ENCODE measurements at regions not wholly inside any gene's neighbourhood (a gene's known extent, or its start where the extent isn't known, plus 50 kb on each side); places are given as distances from the start of the nearest gene placed in this dataset.

DNA sequence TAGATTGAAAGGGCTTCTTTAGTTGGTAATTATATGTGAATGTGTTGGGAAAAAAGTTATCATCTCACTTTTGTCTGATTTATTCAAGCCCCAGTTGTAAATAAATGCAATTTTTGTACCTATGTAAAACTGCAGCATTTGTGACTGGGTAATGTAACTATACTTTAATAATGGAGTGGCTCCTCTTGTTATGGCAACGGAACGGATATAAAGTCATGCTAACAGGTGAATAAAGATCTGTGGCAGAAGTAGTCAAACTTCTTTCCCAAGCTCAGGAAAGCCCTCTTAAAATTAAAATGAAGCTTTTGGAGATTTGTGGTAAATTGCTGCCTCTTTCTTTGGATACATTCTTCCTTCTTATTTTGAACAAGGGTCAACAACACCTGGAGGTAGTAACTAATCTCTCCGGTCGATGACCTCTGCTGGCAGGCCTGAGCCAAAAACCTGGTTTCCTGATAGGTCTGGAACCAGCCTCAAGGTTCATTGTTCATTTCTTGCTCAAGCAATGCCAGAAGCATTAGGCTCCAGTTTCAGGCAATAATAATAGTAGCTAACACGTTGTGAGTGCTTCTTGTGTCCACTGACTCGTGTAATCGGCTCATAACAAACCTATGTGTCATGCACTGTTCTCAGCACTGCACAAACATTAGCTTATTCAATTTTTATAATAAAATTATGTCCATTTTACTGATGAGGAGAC is 313.4 kb upstream of the DACH1 start:
- Histone ChIP-seq H3K4me1 (ENCODE audit: control insufficient read depth, insufficient read depth, low read length, poor library complexity, severe bottlenecking) (no peaks in the 10 kb centered on the region), H3K27ac (ENCODE audit: low read depth, low read length, severe bottlenecking) (no peak overlapping the region), H3K4me3 (ENCODE audit: extremely low read depth, insufficient read depth, low read length, poor library complexity, severe bottlenecking) (no peak overlapping the region), H3K36me3 (ENCODE audit: control insufficient read depth, insufficient read depth, low read length) (no peaks in the 10 kb centered on the region), H3K9me3 (ENCODE audit: control insufficient read depth, low read length) (no peaks in the 10 kb centered on the region)
- 93 to 96% methylated on average over 4 to 5 of the region's 7 CpGs for WGBS, 2 experiments (ENCODE audit: insufficient coverage in 2 of 2)

DNA sequence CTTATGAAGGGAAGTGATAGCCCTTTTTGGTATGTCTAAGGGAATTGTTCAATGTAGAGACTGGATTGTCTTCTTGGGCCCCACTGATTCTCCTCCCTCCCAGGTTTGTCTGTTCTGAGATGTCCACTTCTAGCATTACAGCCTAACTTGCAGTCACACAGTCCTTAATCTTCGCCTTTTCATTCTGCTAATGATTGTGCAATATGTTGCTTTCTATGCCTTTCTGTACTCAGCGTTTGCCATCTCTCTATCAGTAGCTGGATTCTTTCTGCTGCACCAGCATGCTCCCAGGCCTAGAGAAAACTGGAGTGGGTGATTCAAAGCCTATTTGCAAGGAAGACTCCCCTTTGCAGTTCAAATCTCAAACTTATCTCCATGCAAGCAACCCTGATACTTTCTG is 307.5 kb upstream of the DACH1 start:
- Histone ChIP-seq H3K4me3 (ENCODE audit: extremely low read depth, insufficient read depth, low read length, poor library complexity, severe bottlenecking) (no peak overlapping the region), H3K27ac (ENCODE audit: low read depth, low read length, severe bottlenecking) (no peak overlapping the region), H3K4me1 (ENCODE audit: control insufficient read depth, insufficient read depth, low read length, poor library complexity, severe bottlenecking) (no peaks in the 10 kb centered on the region), H3K9me3 (ENCODE audit: control insufficient read depth, low read length) (no peaks in the 10 kb centered on the region), H3K36me3 (ENCODE audit: control insufficient read depth, insufficient read depth, low read length) (no peaks in the 10 kb centered on the region)
- WGBS, 2 experiments (ENCODE audit: insufficient coverage in 2 of 2): 100% methylated on average over 1 of the region's 2 CpGs

DNA sequence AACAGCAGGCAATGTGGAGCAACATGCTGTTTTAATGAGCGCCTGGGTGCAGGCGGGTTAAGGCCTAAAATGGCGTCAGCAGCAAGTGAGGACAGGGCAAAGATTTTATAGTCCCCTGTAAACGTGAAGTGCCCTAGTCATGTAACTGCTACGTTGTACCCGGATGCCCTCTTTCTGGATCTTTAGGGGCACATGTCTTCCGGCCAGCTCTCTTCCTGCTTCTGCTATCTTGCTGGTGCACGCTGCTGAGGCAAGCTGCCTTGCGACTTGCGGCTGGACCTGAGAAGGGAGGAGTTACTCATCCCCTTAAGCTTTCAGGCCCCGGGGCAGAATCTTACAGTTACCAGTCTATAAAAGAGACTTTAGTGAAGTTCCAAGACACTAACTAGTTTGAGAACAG is 303.6 kb upstream of the DACH1 start:
- no peaks in the 10 kb centered on the region for H3K9me3 ChIP-seq (ENCODE audit: control insufficient read depth, low read length)
- H3K36me3 ChIP-seq (ENCODE audit: control insufficient read depth, insufficient read depth, low read length): no peaks in the 10 kb centered on the region
- no peaks in the 10 kb centered on the region for H3K4me1 ChIP-seq (ENCODE audit: control insufficient read depth, insufficient read depth, low read length, poor library complexity, severe bottlenecking)
- H3K4me3 ChIP-seq (ENCODE audit: extremely low read depth, insufficient read depth, low read length, poor library complexity, severe bottlenecking): no peak overlapping the region
- no peak overlapping the region for H3K27ac ChIP-seq (ENCODE audit: low read depth, low read length, severe bottlenecking)
- 94 to 100% methylated on average over 6 to 10 of the region's 11 CpGs for WGBS, 2 experiments (ENCODE audit: insufficient coverage in 2 of 2)

DNA sequence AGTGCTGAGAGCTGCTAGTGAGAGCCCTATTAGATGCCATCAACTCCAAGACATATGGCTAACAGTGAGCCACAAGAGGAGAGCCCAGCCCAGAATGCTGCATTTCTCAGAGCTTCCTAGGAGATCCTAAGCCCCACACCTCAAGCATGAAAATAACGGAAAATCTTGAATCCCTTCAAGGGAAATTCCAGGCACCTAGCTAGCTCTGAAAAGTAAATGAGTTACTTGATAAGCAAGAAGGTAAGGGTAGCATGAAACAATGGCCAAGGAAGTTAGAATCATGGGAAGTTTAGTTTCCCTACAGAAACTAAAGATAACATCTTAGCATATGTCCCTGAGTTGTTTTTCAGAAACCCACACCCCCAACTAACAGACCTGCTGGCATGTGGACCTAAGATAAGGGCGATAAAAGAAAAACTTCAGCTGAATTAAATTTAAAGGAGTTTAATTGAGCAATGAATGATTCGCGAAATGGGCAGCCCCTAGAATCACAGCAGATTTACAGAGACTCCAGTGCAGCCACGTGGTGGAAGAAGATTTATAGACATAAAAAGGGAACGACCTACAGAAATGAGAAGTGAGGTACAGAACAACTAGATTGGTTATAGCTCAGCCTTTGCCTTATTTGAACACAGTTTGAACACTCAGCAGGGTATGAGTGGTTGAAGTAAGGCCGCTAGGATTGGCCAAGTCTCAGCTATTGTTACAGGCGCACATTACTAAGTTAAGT is 301.3 kb upstream of the DACH1 start:
- H3K4me3 ChIP-seq (ENCODE audit: extremely low read depth, insufficient read depth, low read length, poor library complexity, severe bottlenecking): no peak overlapping the region
- 97 to 99% methylated on average over 5 of the region's 8 CpGs for WGBS, 2 experiments (ENCODE audit: insufficient coverage in 2 of 2)

DNA sequence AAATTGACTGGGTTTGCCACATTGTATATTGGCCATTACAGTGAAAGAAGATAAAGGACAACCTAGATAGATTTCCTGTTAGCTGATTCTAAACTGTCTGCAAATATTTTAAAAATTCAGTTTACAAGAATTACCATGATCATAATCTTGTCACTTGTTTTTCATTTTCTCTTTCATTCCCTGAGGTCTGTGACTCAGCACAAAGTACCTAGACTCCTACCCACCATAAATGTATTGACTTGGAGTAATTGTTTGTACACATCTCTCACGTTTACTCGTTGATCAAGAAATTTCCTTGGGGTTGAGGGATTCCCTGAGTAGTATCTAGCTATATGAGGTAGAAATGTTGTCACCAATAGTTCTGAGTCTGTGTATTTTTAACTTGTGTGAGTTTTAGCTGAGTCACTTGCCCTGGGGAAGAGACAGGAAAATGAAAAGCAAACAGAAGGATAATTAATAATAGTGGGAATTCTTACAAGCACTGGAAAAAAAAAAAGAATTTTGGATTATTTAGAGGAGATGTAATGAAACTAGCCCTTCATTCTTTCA is 299.2 kb upstream of the DACH1 start:
- no peaks in the 10 kb centered on the region for H3K4me1 ChIP-seq (ENCODE audit: control insufficient read depth, insufficient read depth, low read length, poor library complexity, severe bottlenecking)
- no peaks in the 10 kb centered on the region for H3K9me3 ChIP-seq (ENCODE audit: control insufficient read depth, low read length)
- H3K36me3 ChIP-seq (ENCODE audit: control insufficient read depth, insufficient read depth, low read length): no peaks in the 10 kb centered on the region
- WGBS, 2 experiments (ENCODE audit: insufficient coverage in 2 of 2): 100% methylated on average over 2 of the region's 2 CpGs
- no peak overlapping the region for H3K27ac ChIP-seq (ENCODE audit: low read depth, low read length, severe bottlenecking)
- H3K4me3 ChIP-seq (ENCODE audit: extremely low read depth, insufficient read depth, low read length, poor library complexity, severe bottlenecking): no peak overlapping the region

More for the DNA sequence above, 301.3 kb upstream of the DACH1 start:
- H3K36me3 ChIP-seq (ENCODE audit: control insufficient read depth, insufficient read depth, low read length): no peaks in the 10 kb centered on the region
- no peak overlapping the region for H3K27ac ChIP-seq (ENCODE audit: low read depth, low read length, severe bottlenecking)
- H3K4me1 ChIP-seq (ENCODE audit: control insufficient read depth, insufficient read depth, low read length, poor library complexity, severe bottlenecking): no peaks in the 10 kb centered on the region
- no peaks in the 10 kb centered on the region for H3K9me3 ChIP-seq (ENCODE audit: control insufficient read depth, low read length)

DNA sequence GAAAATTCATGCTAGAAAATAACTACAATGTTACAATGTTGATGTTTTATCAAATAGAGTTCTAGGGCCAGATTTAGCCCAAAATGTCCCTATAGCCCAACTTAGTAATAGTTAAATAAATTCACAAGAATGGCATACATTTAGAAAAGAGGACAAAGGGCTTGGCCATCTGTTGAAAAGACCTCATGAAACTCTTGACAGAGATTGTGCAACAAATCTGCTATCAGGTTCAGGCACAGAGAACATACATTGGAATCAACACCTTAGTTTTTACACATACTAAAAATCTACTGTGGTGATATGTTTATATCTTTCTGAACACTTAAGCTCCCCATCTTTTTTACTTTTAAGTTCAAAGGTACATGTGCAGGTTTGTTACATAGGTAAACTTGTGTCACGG is 298.3 kb upstream of the DACH1 start:
- Histone ChIP-seq H3K9me3 (ENCODE audit: control insufficient read depth, low read length) (no peaks in the 10 kb centered on the region), H3K4me3 (ENCODE audit: extremely low read depth, insufficient read depth, low read length, poor library complexity, severe bottlenecking) (no peak overlapping the region), H3K27ac (ENCODE audit: low read depth, low read length, severe bottlenecking) (no peak overlapping the region), H3K36me3 (ENCODE audit: control insufficient read depth, insufficient read depth, low read length) (no peaks in the 10 kb centered on the region), H3K4me1 (ENCODE audit: control insufficient read depth, insufficient read depth, low read length, poor library complexity, severe bottlenecking) (no peaks in the 10 kb centered on the region)
- no CpG with 5 or more reads among the region's 1 CpG for WGBS, 2 experiments (ENCODE audit: insufficient coverage in 2 of 2)

DNA sequence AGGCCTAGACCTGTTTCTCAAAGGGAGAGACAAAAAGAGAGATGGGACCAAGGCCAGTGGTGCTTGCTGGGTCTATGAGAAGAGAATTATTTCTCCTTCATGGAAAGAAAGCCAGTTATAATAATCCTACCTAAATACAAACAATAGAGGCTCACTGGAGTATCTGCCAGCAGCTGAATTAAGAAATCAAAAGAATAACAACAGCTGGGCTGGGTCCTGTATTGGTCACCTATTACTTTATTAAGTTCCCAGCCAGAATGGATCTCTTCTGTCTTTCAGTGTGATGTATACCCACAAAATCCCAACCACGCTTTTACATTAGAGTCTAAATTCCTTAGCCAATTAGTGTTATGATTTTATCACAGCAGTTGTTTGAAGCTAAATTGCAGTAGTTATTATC is 297.8 kb upstream of the DACH1 start:
- WGBS, 2 experiments (ENCODE audit: insufficient coverage in 2 of 2): no CpG with 5 or more reads among the region's 1 CpG
- Histone ChIP-seq H3K9me3 (ENCODE audit: control insufficient read depth, low read length) (no peaks in the 10 kb centered on the region), H3K27ac (ENCODE audit: low read depth, low read length, severe bottlenecking) (no peak overlapping the region), H3K36me3 (ENCODE audit: control insufficient read depth, insufficient read depth, low read length) (no peaks in the 10 kb centered on the region), H3K4me3 (ENCODE audit: extremely low read depth, insufficient read depth, low read length, poor library complexity, severe bottlenecking) (no peak overlapping the region), H3K4me1 (ENCODE audit: control insufficient read depth, insufficient read depth, low read length, poor library complexity, severe bottlenecking) (no peaks in the 10 kb centered on the region)

DNA sequence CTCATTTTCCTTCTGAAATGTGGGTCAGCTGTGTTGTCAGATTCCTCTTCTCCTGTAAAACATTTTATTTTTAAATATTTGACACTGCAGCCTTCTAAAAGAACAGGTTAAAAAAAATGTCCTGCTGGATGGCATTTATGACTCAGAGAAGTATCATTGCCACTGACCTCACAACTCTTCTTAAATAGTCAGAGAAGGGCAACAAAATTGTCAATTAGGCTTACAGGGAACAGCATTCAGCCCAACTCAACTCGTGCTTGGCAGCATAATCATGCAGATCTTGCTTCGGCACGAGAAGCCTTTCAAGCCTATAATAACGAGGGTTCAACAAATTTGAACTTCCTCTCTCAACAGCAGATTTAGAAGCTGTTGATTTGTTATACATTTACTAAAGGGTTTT is 296.7 kb upstream of the DACH1 start:
- 60 to 69% methylated on average over 1 to 2 of the region's 4 CpGs for WGBS, 2 experiments (ENCODE audit: insufficient coverage in 2 of 2)
- Histone ChIP-seq H3K9me3 (ENCODE audit: control insufficient read depth, low read length) (no peaks in the 10 kb centered on the region), H3K27ac (ENCODE audit: low read depth, low read length, severe bottlenecking) (no peak overlapping the region), H3K4me3 (ENCODE audit: extremely low read depth, insufficient read depth, low read length, poor library complexity, severe bottlenecking) (no peak overlapping the region), H3K4me1 (ENCODE audit: control insufficient read depth, insufficient read depth, low read length, poor library complexity, severe bottlenecking) (no peaks in the 10 kb centered on the region), H3K36me3 (ENCODE audit: control insufficient read depth, insufficient read depth, low read length) (no peaks in the 10 kb centered on the region)

DNA sequence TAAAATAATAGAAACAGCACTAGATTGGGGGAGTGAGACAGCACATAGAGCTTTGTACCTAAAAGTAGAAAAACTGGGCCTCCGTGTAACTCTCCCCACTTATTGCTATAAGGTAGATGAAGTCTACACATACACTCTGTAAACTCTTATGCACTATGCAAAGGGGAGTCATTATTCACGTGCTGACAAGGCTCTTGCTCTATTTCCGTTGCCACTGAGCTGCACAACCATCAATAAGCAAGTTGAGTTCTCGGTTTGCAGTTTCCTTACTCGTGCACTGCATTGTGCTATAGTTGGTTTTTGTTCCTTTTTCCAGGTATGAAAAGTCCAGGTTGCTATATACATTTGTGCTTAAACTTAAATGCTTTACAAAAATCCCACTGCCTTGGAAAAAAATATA is 294.0 kb upstream of the DACH1 start:
- Histone ChIP-seq H3K4me3 (ENCODE audit: extremely low read depth, insufficient read depth, low read length, poor library complexity, severe bottlenecking) (no peak overlapping the region), H3K4me1 (ENCODE audit: control insufficient read depth, insufficient read depth, low read length, poor library complexity, severe bottlenecking) (no peaks in the 10 kb centered on the region), H3K27ac (ENCODE audit: low read depth, low read length, severe bottlenecking) (no peak overlapping the region), H3K9me3 (ENCODE audit: control insufficient read depth, low read length) (no peaks in the 10 kb centered on the region), H3K36me3 (ENCODE audit: control insufficient read depth, insufficient read depth, low read length) (no peaks in the 10 kb centered on the region)
- 86 to 95% methylated on average over 1 to 4 of the region's 5 CpGs for WGBS, 2 experiments (ENCODE audit: insufficient coverage in 2 of 2)

DNA sequence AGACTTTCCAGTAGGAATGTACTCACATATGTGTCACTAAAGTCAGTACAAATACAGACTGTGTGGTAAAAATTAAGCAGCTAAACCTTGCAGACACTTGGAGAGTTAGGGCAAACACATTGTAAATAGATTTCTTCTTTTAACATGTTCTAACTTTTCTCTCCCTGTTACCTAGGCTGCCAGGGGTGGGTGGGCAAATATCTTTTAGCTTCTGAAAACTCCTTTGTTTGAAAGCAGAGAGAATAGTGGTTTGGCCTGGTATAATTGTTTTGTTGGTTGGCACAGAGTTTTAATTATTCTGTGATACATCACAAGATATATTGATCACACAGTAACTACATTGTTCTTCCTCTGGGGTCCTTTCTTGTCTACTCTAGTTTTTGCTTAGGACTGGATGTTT is 289.8 kb upstream of the DACH1 start:
- Histone ChIP-seq H3K4me1 (ENCODE audit: control insufficient read depth, insufficient read depth, low read length, poor library complexity, severe bottlenecking) (no peaks in the 10 kb centered on the region), H3K36me3 (ENCODE audit: control insufficient read depth, insufficient read depth, low read length) (no peaks in the 10 kb centered on the region), H3K4me3 (ENCODE audit: extremely low read depth, insufficient read depth, low read length, poor library complexity, severe bottlenecking) (no peak overlapping the region), H3K27ac (ENCODE audit: low read depth, low read length, severe bottlenecking) (no peak overlapping the region), H3K9me3 (ENCODE audit: control insufficient read depth, low read length) (no peaks in the 10 kb centered on the region)

DNA sequence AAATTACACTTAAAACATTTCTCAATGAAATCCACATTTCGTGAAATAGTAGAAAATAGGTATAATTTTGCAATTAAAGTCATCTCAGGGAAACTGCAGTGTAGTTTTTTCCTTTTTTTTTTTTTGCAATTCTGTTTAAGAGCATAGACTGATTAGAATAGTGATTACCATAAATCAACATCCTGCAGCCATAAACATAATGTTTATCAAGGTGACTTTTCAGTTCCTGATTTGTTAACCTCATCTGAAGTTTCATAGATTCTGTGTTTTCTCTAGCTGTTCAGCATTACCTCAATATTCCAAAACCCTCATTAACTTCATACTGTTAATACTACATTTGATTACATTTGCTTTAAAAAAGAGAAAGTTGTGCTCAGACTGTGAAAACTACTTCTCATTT is 286.3 kb upstream of the DACH1 start:
- H3K9me3 ChIP-seq (ENCODE audit: control insufficient read depth, low read length): no peaks in the 10 kb centered on the region
- no peak overlapping the region for H3K4me3 ChIP-seq (ENCODE audit: extremely low read depth, insufficient read depth, low read length, poor library complexity, severe bottlenecking)
- H3K4me1 ChIP-seq (ENCODE audit: control insufficient read depth, insufficient read depth, low read length, poor library complexity, severe bottlenecking): peaks cover 7% of the 10 kb centered on the region
- WGBS, 2 experiments (ENCODE audit: insufficient coverage in 2 of 2): no CpG with 5 or more reads among the region's 1 CpG
- no peak overlapping the region for H3K27ac ChIP-seq (ENCODE audit: low read depth, low read length, severe bottlenecking)
- no peaks in the 10 kb centered on the region for H3K36me3 ChIP-seq (ENCODE audit: control insufficient read depth, insufficient read depth, low read length)
